Activated T-helper 2 cell treated with anti-CD3 and anti-CD28 coated beads, Interferon-gamma antibody, Interleukin-2, Interleukin-4, amounts not matched to agents 10 μg/mL and 5 μg/mL and 100 μg/mL, durations not matched to agents 14 hours and 24 hours and 36 hours (primary cell): ENCODE measurements at regions not wholly inside any gene's neighbourhood (a gene's known extent, or its start where the extent isn't known, plus 50 kb on each side); places are given as distances from the start of the nearest gene placed in this dataset.

ENCODE experiments used
- DNase-seq: peaks from one replicate; pipeline ENCODE4 v3.0.0; 2021; ENCODE audit warnings: low spot score
- H3K27ac Mint-ChIP-seq: one replicate; pipeline ENCODE4 v1.8.0; 2021; ENCODE audit warnings: mixed read lengths
- H3K27me3 Mint-ChIP-seq: one replicate; pipeline ENCODE4 v1.8.0; 2021; ENCODE audit warnings: low read depth, mixed read lengths
- H3K36me3 Mint-ChIP-seq: one replicate; pipeline ENCODE4 v1.8.0; 2021; ENCODE audit warnings: low read depth, mixed read lengths
- H3K4me1 Mint-ChIP-seq: one replicate; pipeline ENCODE4 v1.8.0; 2021; ENCODE audit warnings: low read depth, mixed read lengths
- H3K4me3 Mint-ChIP-seq: one replicate; pipeline ENCODE4 v1.8.0; 2021; ENCODE audit warnings: low read depth, mild to moderate bottlenecking, moderate library complexity, mixed read lengths
- H3K9me3 Mint-ChIP-seq: one replicate; pipeline ENCODE4 v1.8.0; 2021; ENCODE audit warnings: mixed read lengths
- intact Hi-C: fragments of 100-400 bp; cut with micrococcal nuclease; formaldehyde crosslinking; loops from one replicate; pipeline ENCODE4 v1.15.1; 2023

GRCh38 chr14:43983721-43984120 lies 523.4 kb downstream of the FSCB start:
- no peak for DNase-seq
- Mint-ChIP-seq H3K27me3 (no peaks in the 10 kb centered on the region), H3K36me3 (no peaks in the 10 kb centered on the region), H3K4me3 (no peak overlapping the region), H3K4me1 (no peaks in the 10 kb centered on the region), H3K9me3 (peaks cover 44% of the 10 kb centered on the region), H3K27ac (no peak overlapping the region)
- intact Hi-C loops: no loop called here

- intact Hi-C loops: no loop called here
- no peak for DNase-seq
- Mint-ChIP-seq H3K27ac (no peak overlapping the region), H3K4me3 (no peak overlapping the region), H3K4me1 (no peaks in the 10 kb centered on the region), H3K36me3 (no peaks in the 10 kb centered on the region), H3K27me3 (no peaks in the 10 kb centered on the region), H3K9me3 (peaks cover 46% of the 10 kb centered on the region)
Measured at GRCh38 chr14:43981135-43981768, 525.8 kb downstream of the FSCB start.

GRCh38 chr14:43956741-43957140 lies 550.3 kb downstream of the FSCB start:
- H3K4me1 Mint-ChIP-seq: no peaks in the 10 kb centered on the region
- peaks cover 45% of the 10 kb centered on the region for H3K9me3 Mint-ChIP-seq
- no peak overlapping the region for H3K4me3 Mint-ChIP-seq
- intact Hi-C loops: no loop called here
- no peaks in the 10 kb centered on the region for H3K36me3 Mint-ChIP-seq
- no peak for DNase-seq
- no peak overlapping the region for H3K27ac Mint-ChIP-seq
- no peaks in the 10 kb centered on the region for H3K27me3 Mint-ChIP-seq

DNA sequence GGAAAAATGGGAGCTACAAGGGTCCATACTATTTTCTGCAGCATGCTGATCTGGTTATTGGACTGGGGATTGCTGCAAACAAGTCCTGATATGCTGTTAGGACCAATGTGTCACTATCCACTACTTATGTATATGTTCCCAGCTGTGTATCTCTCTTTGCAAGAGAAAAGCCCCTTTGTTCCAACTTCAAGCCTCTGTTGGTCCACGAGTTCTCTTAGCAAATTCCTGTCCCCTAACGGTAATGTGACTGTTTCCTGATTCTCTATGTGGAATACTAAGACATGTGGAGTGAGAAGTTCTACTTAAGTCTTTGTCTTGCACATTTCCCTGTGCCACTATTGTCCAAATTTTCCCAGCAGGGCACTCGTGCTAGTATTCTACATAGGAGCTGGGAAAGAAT lies 557.7 kb downstream of the FSCB start:
- Mint-ChIP-seq H3K4me1 (no peaks in the 10 kb centered on the region), H3K9me3 (peaks cover 32% of the 10 kb centered on the region), H3K27me3 (no peaks in the 10 kb centered on the region), H3K36me3 (no peaks in the 10 kb centered on the region), H3K27ac (no peak overlapping the region), H3K4me3 (no peak overlapping the region)
- no peak for DNase-seq
- intact Hi-C loops: no loop called here

GRCh38 chr14:43939836-43940235 lies 567.2 kb downstream of the FSCB start:
- H3K27ac Mint-ChIP-seq: no peak overlapping the region
- no peak for DNase-seq
- no peak overlapping the region for H3K4me3 Mint-ChIP-seq
- no peaks in the 10 kb centered on the region for H3K36me3 Mint-ChIP-seq
- peaks cover 31% of the 10 kb centered on the region for H3K9me3 Mint-ChIP-seq
- intact Hi-C loops: no loop called here
- no peaks in the 10 kb centered on the region for H3K4me1 Mint-ChIP-seq
- no peaks in the 10 kb centered on the region for H3K27me3 Mint-ChIP-seq

- H3K27me3 Mint-ChIP-seq: no peaks in the 10 kb centered on the region
- intact Hi-C loops: no loop called here
- no peak for DNase-seq
- H3K27ac Mint-ChIP-seq: no peak overlapping the region
- H3K4me1 Mint-ChIP-seq: no peaks in the 10 kb centered on the region
- no peak overlapping the region for H3K4me3 Mint-ChIP-seq
- H3K9me3 Mint-ChIP-seq: peaks cover 31% of the 10 kb centered on the region
- no peaks in the 10 kb centered on the region for H3K36me3 Mint-ChIP-seq
Measured at GRCh38 chr14:43938588-43939281, 568.3 kb downstream of the FSCB start.

- H3K4me1 Mint-ChIP-seq: no peaks in the 10 kb centered on the region
- no peak overlapping the region for H3K4me3 Mint-ChIP-seq
- H3K36me3 Mint-ChIP-seq: no peaks in the 10 kb centered on the region
- no peak for DNase-seq
- no peaks in the 10 kb centered on the region for H3K27me3 Mint-ChIP-seq
- intact Hi-C loops: no loop called here
- H3K9me3 Mint-ChIP-seq: peaks cover 20% of the 10 kb centered on the region
- no peak overlapping the region for H3K27ac Mint-ChIP-seq
Measured at GRCh38 chr14:43937001-43937400, 570.1 kb downstream of the FSCB start.

GRCh38 chr14:43934102-43934501 lies 573.0 kb downstream of the FSCB start:
- no peak for DNase-seq
- Mint-ChIP-seq H3K4me3 (no peak overlapping the region), H3K9me3 (peaks cover 31% of the 10 kb centered on the region), H3K4me1 (no peaks in the 10 kb centered on the region), H3K27ac (no peak overlapping the region), H3K36me3 (no peaks in the 10 kb centered on the region), H3K27me3 (no peaks in the 10 kb centered on the region)
- intact Hi-C loops: no loop called here

DNA sequence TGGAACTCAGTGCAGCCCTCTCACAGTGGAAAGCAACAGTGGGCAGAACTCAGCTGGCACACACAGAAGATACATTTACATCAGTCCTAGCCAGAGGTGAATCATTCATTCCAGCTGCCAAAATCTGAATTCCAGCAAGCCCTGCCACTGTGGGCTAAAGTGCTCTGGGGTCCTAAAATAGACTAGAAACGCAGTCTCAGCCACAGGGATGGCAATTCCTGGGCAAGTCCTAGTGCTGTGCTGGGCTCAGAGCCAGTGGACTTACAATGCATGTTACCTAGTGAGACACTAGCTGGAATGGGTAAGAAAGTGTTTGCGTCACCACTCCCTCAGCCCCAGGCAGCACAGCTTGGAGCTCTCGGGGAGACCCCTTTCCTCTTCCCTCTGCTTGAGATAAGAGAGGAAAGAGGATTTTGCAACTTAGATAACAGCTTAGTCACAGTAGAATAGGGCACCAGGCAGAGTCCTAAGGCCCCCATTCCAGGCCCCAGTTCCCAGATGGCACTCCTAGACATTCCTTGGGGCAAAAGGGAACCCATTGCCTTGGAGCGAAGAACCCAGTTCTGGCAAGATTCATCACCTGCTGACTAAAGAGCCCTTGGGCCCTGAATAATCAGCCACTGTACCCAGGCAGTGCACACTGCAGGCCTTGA lies 592.9 kb downstream of the FSCB start:
- Mint-ChIP-seq H3K36me3 (no peaks in the 10 kb centered on the region), H3K27me3 (no peaks in the 10 kb centered on the region), H3K27ac (no peak overlapping the region), H3K4me3 (no peak overlapping the region), H3K4me1 (no peaks in the 10 kb centered on the region), H3K9me3 (peaks cover 40% of the 10 kb centered on the region)
- DNase-seq: no peak
- intact Hi-C loops: no loop called here

DNA sequence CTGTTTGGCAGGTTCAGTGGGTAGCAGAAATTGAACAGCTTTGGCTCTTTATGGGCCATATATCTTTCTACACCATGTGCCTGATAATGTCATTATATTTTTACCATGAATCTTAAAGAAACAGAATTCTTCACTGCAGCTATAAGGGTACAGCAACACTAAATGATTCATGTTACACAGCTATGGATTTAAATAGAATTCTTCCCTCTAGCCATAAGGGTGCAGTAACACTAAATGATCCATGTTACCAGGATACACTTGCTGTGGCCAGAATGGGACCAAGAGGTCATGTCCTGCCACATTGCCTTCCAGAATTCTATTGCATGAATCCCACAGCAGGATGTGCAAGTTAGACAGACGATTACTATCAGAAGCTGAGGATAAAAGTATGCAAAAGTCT lies 603.9 kb downstream of the FSCB start:
- Mint-ChIP-seq H3K4me1 (no peaks in the 10 kb centered on the region), H3K36me3 (no peaks in the 10 kb centered on the region), H3K9me3 (peaks cover 31% of the 10 kb centered on the region), H3K27ac (no peak overlapping the region), H3K27me3 (no peaks in the 10 kb centered on the region), H3K4me3 (no peak overlapping the region)
- no peak for DNase-seq
- intact Hi-C loops: no loop called here

DNA sequence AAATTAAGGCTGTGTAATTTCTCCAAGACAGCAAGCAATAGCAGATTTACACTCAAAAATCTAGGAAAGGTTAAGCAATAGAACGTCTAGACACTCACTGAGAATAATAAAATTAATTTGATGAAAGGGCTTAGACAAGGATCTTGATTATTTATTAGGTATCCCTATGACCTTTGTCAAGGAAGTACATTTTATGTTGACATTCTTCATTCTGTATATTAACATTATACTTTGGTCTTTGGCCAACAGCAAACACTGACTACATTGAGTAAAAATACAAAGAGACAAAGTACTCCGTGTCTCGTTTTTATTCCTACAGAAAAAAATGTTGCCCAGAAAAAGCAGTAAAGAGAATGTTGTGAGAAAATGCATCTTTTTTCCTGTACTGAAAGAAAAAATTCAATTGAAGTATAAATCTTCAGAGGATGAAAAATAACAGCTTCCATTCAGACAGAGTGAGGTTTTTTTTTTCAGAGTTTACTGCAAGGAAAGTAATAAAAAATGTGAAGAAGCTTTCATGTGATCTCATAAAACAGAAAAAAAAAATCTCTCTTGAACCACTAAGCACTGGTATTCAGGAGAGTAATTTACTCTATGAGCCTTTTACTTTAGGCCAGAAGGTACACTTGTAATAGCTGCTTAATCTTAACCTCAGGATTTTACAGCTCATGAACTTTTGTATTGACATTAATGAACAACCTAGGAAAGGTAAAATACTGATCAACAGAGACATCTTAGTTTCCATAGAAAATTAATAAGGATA lies 605.0 kb downstream of the FSCB start:
- H3K27me3 Mint-ChIP-seq: no peaks in the 10 kb centered on the region
- intact Hi-C loops: no loop called here
- no peak overlapping the region for H3K4me3 Mint-ChIP-seq
- DNase-seq: no peak
- no peak overlapping the region for H3K27ac Mint-ChIP-seq
- H3K9me3 Mint-ChIP-seq: peaks cover 27% of the 10 kb centered on the region
- no peaks in the 10 kb centered on the region for H3K36me3 Mint-ChIP-seq
- H3K4me1 Mint-ChIP-seq: no peaks in the 10 kb centered on the region

DNA sequence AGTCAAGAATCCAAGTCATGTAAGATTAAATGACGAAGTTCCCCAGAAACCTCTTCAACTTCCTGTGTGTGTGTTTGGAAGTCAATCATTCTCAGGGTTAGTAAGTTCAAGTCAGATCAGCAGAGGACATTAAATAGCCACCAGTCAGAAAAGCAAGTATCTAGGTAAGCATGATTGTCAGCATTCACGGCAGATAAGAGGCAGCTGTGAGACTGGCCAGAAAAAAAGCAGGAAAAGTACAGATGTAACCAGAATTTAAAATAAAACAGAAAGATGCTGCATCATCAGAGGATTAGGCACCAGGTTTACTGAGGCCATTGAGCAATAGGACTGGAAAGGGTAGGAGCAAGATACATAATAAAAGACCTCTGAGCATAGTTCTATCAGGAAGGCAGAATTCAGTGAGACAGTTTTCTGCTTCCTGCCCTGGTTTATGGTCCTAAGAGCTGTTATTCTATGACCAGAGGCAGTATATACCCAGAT lies 606.9 kb downstream of the FSCB start:
- Mint-ChIP-seq H3K36me3 (no peaks in the 10 kb centered on the region), H3K27me3 (no peaks in the 10 kb centered on the region), H3K4me1 (no peaks in the 10 kb centered on the region), H3K9me3 (peaks cover 19% of the 10 kb centered on the region), H3K27ac (no peak overlapping the region), H3K4me3 (no peak overlapping the region)
- intact Hi-C loops: no loop called here
- no peak for DNase-seq

DNA sequence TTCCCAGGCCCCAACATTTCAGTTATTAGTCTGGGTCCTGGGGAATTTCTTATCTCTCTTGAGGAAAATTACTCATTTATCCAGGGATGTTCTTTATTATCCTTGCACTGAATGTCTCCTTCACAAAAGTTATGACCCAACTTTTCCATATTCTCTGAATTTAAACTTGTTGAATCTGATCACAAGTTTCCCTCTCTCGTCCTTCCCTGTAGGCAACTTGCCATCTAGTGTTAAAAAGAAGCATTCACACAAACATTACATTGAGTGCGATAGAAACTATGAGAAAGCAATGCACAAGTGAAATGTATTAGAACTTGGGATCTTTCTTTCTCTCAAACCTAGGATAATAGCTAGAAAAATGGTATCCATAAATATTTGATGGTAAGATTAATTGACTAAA lies 608.4 kb downstream of the FSCB start:
- Mint-ChIP-seq H3K4me3 (no peak overlapping the region), H3K4me1 (no peaks in the 10 kb centered on the region), H3K36me3 (no peaks in the 10 kb centered on the region), H3K27ac (no peak overlapping the region), H3K9me3 (peaks cover 17% of the 10 kb centered on the region), H3K27me3 (no peaks in the 10 kb centered on the region)
- intact Hi-C loops: no loop called here
- no peak for DNase-seq
